GM15510 (cell line): ENCODE measurements at regions not wholly inside any gene's neighbourhood (a gene's known extent, or its start where the extent isn't known, plus 50 kb on each side); places are given as distances from the start of the nearest gene placed in this dataset.

Experiments
- POLR2A ChIP-seq: IDR thresholded peaks from 3 replicates; pipeline ENCODE4 v1.6.1; 2011; ENCODE audit warnings: borderline replicate concordance; ENCODE audit not compliant: insufficient read length; ENCODE audit errors: extremely low read depth

- TF ChIP-seq POLR2A = no peak
Measured at GRCh38 chr15:39530480-39531342, 50.2 kb upstream of the THBS1 start.
